Esophagus muscularis mucosa (tissue), 4 donors: ENCODE measurements at regions not wholly inside any gene's neighbourhood (a gene's known extent, or its start where the extent isn't known, plus 50 kb on each side); places are given as distances from the start of the nearest gene placed in this dataset.

ENCODE experiments used
- EP300 ChIP-seq: sonication (generic); formaldehyde crosslinking; IDR thresholded peaks from one replicate; pipeline ENCODE4 v1.6.1; 2017; ENCODE audit warnings: antibody characterized with exemption
- POLR2A ChIP-seq: fragments of 450-650 bp; IDR thresholded peaks from one replicate; pipeline ENCODE4 v1.6.1; 2017; ENCODE audit warnings: antibody characterized with exemption, moderate library complexity, mild to moderate bottlenecking, low read depth
- POLR2AphosphoS5 ChIP-seq, 2 donors: sonication (generic); formaldehyde crosslinking; IDR thresholded peaks; one replicate each; pipeline ENCODE4 v1.6.1; 2017; ENCODE audit warnings: antibody characterized with exemption in 2 of 2
- TF ChIP-seq, protein P1 (sequence below), 3 experiments: fragments of 200-600 bp in 2 of 3; fragments of 450-650 bp in 1 of 3; sonication (generic) in 2 of 3; IDR thresholded peaks; one replicate each; pipeline ENCODE4 v1.5.1; 2017 to 2019; ENCODE audit warnings: antibody characterized with exemption in 3 of 3, mild to moderate bottlenecking in 2 of 3, moderate library complexity in 1 of 3

- TF ChIP-seq POLR2A (no peak), POLR2AphosphoS5 (IDR thresholded peaks at IDR 0.05) (no peak), EP300 (no peak)
- TF ChIP-seq, protein P1, sequence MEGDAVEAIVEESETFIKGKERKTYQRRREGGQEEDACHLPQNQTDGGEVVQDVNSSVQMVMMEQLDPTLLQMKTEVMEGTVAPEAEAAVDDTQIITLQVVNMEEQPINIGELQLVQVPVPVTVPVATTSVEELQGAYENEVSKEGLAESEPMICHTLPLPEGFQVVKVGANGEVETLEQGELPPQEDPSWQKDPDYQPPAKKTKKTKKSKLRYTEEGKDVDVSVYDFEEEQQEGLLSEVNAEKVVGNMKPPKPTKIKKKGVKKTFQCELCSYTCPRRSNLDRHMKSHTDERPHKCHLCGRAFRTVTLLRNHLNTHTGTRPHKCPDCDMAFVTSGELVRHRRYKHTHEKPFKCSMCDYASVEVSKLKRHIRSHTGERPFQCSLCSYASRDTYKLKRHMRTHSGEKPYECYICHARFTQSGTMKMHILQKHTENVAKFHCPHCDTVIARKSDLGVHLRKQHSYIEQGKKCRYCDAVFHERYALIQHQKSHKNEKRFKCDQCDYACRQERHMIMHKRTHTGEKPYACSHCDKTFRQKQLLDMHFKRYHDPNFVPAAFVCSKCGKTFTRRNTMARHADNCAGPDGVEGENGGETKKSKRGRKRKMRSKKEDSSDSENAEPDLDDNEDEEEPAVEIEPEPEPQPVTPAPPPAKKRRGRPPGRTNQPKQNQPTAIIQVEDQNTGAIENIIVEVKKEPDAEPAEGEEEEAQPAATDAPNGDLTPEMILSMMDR (IDR thresholded peaks at IDR 0.05) = no peak
Measured at GRCh38 chr15:95511671-95512070, 818.8 kb upstream of the NR2F2 start.
